Endometrium (tissue), 2 donors: ENCODE measurements at regions not wholly inside any gene's neighbourhood (a gene's known extent, or its start where the extent isn't known, plus 50 kb on each side); places are given as distances from the start of the nearest gene placed in this dataset.
"Not testable (repeated sequence)": the region's sequence is repeated elsewhere in the genome, so short reads cannot be mapped to it uniquely, and the experiment has no call there.

Experiments
- FAIRE-seq: peaks from 2 replicates; lab custom pipeline; 2012; peaks lifted over from hg19 to GRCh38; lab: Jason Lieb, UNC
- donor health status: control.
- donor health status: control.

DNA sequence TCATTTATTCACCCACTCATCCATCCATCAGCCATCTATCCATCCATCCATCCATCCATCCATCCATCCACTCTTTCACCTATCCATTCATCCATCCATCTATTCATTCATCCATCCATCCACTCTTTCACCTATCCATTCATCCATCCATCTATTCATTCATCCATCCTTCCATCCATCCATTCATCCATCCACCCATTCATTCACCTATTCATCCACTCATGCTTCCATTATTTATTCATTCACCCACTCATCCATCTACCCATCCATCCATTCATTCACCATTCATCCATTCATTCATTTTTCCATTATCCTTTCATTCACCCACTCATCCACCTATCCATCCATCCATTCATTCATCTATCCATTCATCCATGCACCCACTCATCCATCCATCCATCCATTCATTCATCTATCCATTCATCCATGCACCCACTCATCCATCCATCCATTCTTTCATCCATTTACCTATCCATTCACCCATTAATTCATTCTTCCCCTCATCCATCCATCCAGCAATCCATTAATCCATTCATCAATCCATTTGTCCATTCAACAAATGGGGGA, 360.9 kb downstream of the ADGRD1 start:
- FAIRE-seq = no peak

- FAIRE-seq = no peak
Measured at GRCh38 chr12:131315601-131316000, 361.9 kb downstream of the ADGRD1 start.

GRCh38 chr12:131316388-131316787, 362.7 kb downstream of the ADGRD1 start:
- no peak for FAIRE-seq

DNA sequence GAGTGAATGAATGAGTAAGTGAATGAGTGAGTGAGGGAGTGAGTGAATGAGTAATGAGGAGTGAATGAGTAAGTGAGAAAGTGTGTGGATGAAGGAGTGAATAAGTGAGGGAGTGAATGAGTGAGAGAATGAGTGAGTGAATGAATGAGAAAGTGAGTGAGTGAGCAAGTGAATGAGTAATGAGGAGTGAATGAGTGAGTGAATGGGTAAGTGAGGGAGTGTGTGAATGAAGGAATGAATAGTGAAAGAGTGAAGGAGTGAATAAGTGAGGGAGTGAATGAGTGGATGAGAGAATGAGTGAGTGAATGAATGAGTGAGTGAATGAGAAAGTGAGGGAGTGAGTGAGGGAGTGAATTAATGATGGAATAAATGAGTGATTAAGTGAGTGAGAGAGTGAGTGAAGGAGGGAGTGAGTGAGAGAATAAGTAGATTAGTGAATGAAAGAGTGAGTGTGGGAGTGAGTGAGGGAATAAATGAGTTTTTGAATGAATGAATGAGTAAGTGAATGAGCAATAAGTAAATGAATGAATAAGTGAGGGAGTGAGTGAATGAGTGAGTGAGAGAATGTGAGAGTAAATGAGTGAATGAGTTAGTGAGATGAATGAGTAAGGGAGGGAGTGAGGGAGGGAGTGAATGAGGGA, 364.5 kb downstream of the ADGRD1 start:
- no peak for FAIRE-seq

DNA sequence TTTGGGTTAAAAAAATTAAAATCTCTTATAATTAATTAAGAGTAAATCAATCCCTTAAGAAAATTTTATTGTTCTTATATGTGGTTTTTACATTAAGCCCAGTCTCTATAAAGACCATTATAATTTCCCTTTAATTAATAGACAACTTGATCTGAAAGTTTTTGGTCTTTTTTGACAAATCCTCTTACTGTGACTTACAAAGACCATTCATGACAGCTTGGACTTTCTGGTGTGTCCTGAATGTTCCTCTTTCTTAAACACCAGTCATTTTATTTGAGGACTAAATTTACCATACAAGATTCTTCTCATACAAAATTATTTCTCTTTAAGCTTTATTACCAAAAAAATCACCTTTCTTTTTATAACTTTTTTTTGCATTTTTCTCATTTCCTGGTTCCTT, 368.3 kb downstream of the ADGRD1 start:
- FAIRE-seq = peak; percentile 43

GRCh38 chr12:131322460-131322859, 368.8 kb downstream of the ADGRD1 start:
- peak; percentile 15 for FAIRE-seq

DNA sequence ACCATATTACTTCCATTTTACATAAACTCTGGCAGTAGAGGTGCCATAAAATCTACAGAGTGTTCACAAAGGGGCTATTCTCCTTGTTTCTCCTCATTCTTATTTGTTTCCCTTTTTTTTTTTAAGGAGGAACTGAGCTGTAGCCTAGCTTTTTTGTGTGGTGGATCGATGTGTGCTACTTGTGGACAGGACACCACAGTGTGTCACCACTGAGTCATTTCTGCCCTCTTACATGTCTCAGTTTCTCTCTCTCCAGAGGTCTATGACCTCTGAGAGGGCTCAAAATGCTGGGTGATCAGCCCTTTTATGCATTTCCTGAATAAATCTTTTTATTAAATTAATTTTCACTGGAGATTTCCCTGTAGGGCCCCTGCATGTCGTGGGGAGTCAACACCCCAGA, 370.2 kb downstream of the ADGRD1 start:
- FAIRE-seq = no peak

DNA sequence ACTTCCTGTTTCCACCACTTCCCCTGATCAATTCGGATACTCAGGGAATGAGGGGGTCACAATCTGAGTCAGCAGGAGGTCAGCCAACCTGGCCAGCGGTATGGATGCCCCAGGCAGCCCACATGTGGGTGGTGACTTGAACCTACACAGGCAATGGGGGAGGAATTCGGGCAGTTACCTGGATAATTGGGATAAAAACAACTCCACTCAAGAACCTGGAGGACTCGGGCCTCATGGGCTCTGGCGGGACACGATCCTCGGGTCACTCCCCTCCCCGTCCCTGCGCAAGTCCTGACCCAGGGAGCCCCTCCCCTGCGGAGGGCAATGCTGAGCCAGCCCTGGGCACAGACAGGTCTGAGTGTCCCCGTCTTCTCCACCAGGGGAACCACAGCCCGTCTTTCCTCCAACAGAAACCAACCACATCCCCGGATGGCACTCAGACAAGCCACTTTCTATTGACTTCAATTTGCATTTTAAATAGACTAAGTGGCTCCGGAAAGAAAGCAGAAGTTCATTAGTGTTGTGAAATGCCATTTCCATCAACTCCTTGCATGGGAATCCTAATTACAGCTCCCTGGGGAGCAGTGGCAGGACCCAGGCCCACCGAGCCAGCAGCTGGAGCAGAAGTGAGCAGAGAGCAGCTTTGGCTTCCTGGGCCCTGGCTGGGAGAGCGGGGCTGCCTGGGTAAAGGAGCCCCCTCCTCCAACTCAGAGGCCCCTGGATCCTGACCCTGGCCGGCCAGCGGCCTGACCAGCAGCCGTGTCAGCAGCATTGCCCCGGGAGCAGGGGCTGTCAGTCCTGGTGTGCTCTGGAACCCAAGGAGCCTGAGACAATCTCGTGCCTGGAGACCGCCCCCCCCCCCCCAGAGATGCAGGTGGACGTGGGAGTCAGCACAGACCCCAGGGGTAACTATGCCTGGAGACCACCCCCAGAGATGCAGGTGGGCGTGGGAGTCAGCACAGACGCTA, 374.1 kb downstream of the ADGRD1 start:
- no peak for FAIRE-seq

GRCh38 chr12:131328861-131329845, 375.4 kb downstream of the ADGRD1 start:
- not testable (repeated sequence) for FAIRE-seq

GRCh38 chr12:131330106-131330815, 376.6 kb downstream of the ADGRD1 start:
- FAIRE-seq = no peak

GRCh38 chr12:131331148-131331750, 377.5 kb downstream of the ADGRD1 start:
- no peak for FAIRE-seq

GRCh38 chr12:131332224-131332623, 378.5 kb downstream of the ADGRD1 start:
- FAIRE-seq = no peak

GRCh38 chr12:131333136-131333535, 377.8 kb upstream of the SFSWAP start:
- no peak for FAIRE-seq

GRCh38 chr12:131333621-131334440, 377.1 kb upstream of the SFSWAP start:
- FAIRE-seq = no peak

DNA sequence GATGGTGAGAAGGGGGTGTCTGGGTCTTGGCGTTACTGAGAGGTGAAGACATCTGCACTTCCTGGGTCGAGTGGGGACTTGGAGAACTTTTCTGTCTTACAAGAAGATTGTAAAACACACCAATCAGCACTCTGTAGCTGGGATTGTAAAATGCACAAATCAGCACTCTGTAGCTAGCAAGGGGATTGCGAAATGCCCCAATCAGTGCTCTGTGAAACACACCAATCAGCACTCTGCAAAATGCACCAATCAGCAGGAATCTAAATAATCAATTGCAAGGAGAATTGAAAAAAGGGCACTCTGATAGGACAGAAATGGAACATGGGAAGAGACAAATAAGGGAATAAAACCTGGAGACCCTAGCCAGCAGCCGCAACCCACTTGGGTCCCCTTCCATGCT, 376.1 kb upstream of the SFSWAP start:
- no peak for FAIRE-seq

DNA sequence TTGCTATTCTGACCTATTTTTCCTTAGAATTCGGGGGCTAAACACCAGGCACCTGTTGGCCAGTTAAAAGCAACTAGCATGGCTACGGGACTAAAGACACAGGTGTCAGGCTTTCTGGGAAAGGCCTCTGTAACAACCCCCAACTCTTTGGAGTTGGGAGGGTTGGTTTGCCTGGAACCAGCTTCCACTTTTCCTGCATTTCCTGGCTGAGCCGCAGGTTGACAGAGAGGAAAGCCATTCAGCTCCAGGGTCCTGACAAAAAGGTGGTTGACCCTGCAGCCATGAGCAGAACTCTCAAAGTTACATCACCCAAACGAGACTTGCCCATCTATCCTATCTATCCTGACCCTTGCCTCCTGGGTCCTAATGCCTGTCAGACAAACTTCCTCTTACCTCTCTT, 375.4 kb upstream of the SFSWAP start:
- FAIRE-seq = no peak

- not testable (repeated sequence) for FAIRE-seq
Measured at GRCh38 chr12:131337861-131338260, 373.0 kb upstream of the SFSWAP start.

DNA sequence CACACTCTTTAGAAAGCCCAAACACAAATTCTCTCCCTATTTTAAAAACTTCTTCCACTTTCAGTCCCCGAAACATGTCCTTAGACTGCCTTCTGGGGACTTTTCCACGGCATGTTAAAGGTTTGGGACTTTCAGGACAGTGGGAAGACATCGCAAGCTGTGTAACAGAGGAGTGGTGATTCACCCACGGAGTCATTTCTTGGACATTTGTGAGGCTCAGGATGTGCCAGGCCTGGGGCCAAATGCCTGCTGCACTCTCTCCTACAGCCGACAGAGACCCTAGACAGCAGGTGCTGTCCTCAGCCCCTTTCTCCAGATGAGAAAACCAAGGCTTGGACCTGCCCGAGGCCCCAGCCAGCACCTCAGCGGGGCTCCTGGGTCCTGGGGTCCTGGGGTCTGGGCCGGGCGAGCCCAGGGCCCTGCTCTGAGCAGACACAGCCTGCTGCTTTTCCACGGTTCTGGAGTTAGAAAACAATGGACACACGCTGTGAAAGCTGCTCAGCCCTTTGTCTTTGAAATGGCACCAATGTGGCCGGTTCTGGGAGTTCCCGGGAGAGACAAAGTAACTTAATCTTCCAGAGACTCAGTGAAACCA, 370.2 kb upstream of the SFSWAP start:
- FAIRE-seq = no peak

DNA sequence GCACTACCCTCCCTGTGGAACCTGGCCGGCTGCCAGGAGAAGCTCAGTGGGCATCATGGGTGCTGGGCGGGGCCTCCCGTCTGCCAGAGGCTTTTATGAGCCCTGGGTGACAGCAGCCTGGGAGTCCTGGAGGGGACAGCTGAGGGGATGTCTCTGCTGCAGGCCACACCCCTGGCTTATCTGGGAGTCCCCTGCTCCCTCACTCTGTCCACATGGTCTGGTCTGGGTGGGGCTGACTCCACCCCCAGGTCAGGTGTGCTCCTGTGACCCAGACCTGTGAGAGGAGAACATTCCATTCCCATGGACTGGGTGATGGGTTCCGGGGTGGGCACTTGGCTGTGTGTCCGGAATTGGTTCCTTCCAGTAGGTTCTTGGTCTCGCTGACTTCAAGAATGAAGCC, 369.3 kb upstream of the SFSWAP start:
- not testable (repeated sequence) for FAIRE-seq
